HepG2 (cell line): ENCODE measurements at regions not wholly inside any gene's neighbourhood (a gene's known extent, or its start where the extent isn't known, plus 50 kb on each side); places are given as distances from the start of the nearest gene placed in this dataset.

Experiments
- ATM ChIP-seq: fragments of 450-650 bp; IDR thresholded peaks from 2 replicates; pipeline ENCODE4 v1.7.1; 2017; ENCODE audit warnings: mild to moderate bottlenecking, borderline replicate concordance
- BRF2 ChIP-seq: sonication (generic); formaldehyde crosslinking; IDR thresholded peaks from 2 replicates; pipeline ENCODE4 v1.8.1; 2022; ENCODE audit warnings: mild to moderate bottlenecking, missing genetic modification reagents
- HNRNPH1 ChIP-seq: fragments of 200-400 bp; formaldehyde crosslinking; optimal IDR thresholded peaks from 2 replicates; pipeline ENCODE3; 2017; ENCODE audit warnings: mild to moderate bottlenecking, low read depth, low read length
- MAFK ChIP-seq, 2 experiments: IDR thresholded peaks in 1 of 2; conservative IDR thresholded peaks in 1 of 2; 2 replicates each; pipeline ENCODE4 v1.6.1; 2011; ENCODE audit warnings: improper control_type of control experiment in 2 of 2, low read length in 2 of 2
- NR2C2 ChIP-seq: sonication (generic); formaldehyde crosslinking; IDR thresholded peaks from 2 replicates; pipeline ENCODE4 v1.4.0; 2020; ENCODE audit warnings: missing genetic modification reagents, mild to moderate bottlenecking, moderate library complexity, borderline replicate concordance
- PBX2 ChIP-seq: IDR thresholded peaks from 2 replicates; pipeline ENCODE4 v1.6.1; 2016; ENCODE audit warnings: control low read depth
- RFXAP ChIP-seq: sonication (generic); formaldehyde crosslinking; IDR thresholded peaks from 2 replicates; pipeline ENCODE4 v1.4.0; 2020; ENCODE audit warnings: missing genetic modification reagents, borderline replicate concordance
- SALL1 ChIP-seq: sonication (generic); formaldehyde crosslinking; IDR thresholded peaks from 2 replicates; pipeline ENCODE4 v1.8.0; 2022; ENCODE audit warnings: mild to moderate bottlenecking, missing genetic modification reagents
- SP4 ChIP-seq: sonication (generic); formaldehyde crosslinking; IDR thresholded peaks from 2 replicates; pipeline ENCODE4 v1.8.1; 2023; ENCODE audit warnings: mild to moderate bottlenecking, missing genetic modification reagents
- SUZ12 ChIP-seq: fragments of 150-350 bp; IDR thresholded peaks from 2 replicates; pipeline ENCODE4 v1.6.1; 2014; ENCODE audit warnings: low read depth, low read length
- TBX2 ChIP-seq: sonication (generic); formaldehyde crosslinking; IDR thresholded peaks from 2 replicates; pipeline ENCODE4 v1.5.0; 2020; ENCODE audit warnings: missing genetic modification reagents, mild to moderate bottlenecking, borderline replicate concordance
- TCF12 ChIP-seq, 2 experiments: fragments of 450-650 bp in 1 of 2; sonication (generic) in 1 of 2; formaldehyde crosslinking in 1 of 2; IDR thresholded peaks; 2 replicates each; pipeline versions ENCODE4 v1.6.1 to v1.8.0; 2017 to 2022; ENCODE audit warnings: antibody characterized with exemption in 1 of 2, mild to moderate bottlenecking in 1 of 2, missing genetic modification reagents in 1 of 2, moderate library complexity in 1 of 2
- TRIM24 ChIP-seq: sonication (generic); formaldehyde crosslinking; IDR thresholded peaks from 2 replicates; pipeline ENCODE4 v1.8.0; 2022; ENCODE audit warnings: mild to moderate bottlenecking, missing genetic modification reagents
- ZBTB10 ChIP-seq: sonication (generic); formaldehyde crosslinking; IDR thresholded peaks from 2 replicates; pipeline ENCODE4 v1.4.0; 2020; ENCODE audit warnings: missing genetic modification reagents, borderline replicate concordance
- ZNF256 ChIP-seq: sonication (generic); formaldehyde crosslinking; conservative IDR thresholded peaks from 2 replicates; pipeline ENCODE4 v1.4.0; 2020; ENCODE audit warnings: missing genetic modification reagents
- ZNF33B ChIP-seq: sonication (generic); formaldehyde crosslinking; IDR thresholded peaks from 2 replicates; pipeline ENCODE4 v1.5.1; 2020; ENCODE audit warnings: mild to moderate bottlenecking, missing genetic modification reagents
- ZNF362 ChIP-seq: sonication (generic); formaldehyde crosslinking; IDR thresholded peaks from 2 replicates; pipeline ENCODE4 v1.4.0; 2020; ENCODE audit warnings: missing genetic modification reagents, mild to moderate bottlenecking, borderline replicate concordance
- ZNF512 ChIP-seq: sonication (generic); formaldehyde crosslinking; IDR thresholded peaks from 2 replicates; pipeline ENCODE4 v1.4.0; 2020; ENCODE audit warnings: mild to moderate bottlenecking, missing genetic modification reagents
- ZNF557 ChIP-seq: sonication (generic); formaldehyde crosslinking; IDR thresholded peaks from 2 replicates; pipeline ENCODE4 v1.4.0; 2020; ENCODE audit warnings: missing genetic modification reagents
- ZNF737 ChIP-seq: sonication (generic); formaldehyde crosslinking; IDR thresholded peaks from 2 replicates; pipeline ENCODE4 v1.5.0; 2020; ENCODE audit warnings: missing genetic modification reagents, mild to moderate bottlenecking, borderline replicate concordance
- ZNF782 ChIP-seq: sonication (generic); formaldehyde crosslinking; IDR thresholded peaks from 2 replicates; pipeline ENCODE4 v1.4.0; 2020; ENCODE audit warnings: missing genetic modification reagents, mild to moderate bottlenecking, borderline replicate concordance

- TF ChIP-seq ZNF512 (CRISPR knock-in tag) (no peak), ZNF33B (CRISPR knock-in tag) (no peak), SP4 (CRISPR knock-in tag) (0 out of 2 replicates have a peak, but pooled peaks have one; percentile 41), RFXAP (CRISPR knock-in tag) (no peak), PBX2 (CRISPR knock-in tag) (no peak), ZBTB10 (CRISPR knock-in tag) (no peak), HNRNPH1 (no peak), NR2C2 (CRISPR knock-in tag) (0 out of 2 replicates have a peak, but pooled peaks have one; percentile 28), ZNF737 (CRISPR knock-in tag) (no peak), BRF2 (no peak), ZNF782 (CRISPR knock-in tag) (peak; percentile 73; the same call in 1 of the 2 replicates), TRIM24 (CRISPR knock-in tag) (0 out of 2 replicates have a peak, but pooled peaks have one; percentile 35), SUZ12 (no peak), ZNF557 (CRISPR knock-in tag) (0 out of 2 replicates have a peak, but pooled peaks have one; percentile 33), ZNF256 (CRISPR knock-in tag) (no peak), TBX2 (CRISPR knock-in tag) (peak; percentile 52; the same call in 1 of the 2 replicates), TCF12 (IDR thresholded peaks at IDR 0.05) (no peak), TCF12 (CRISPR knock-in tag; IDR thresholded peaks at IDR 0.05) (no peak), ZNF362 (CRISPR knock-in tag) (no peak), ATM (no peak), MAFK (conservative IDR thresholded peaks at IDR 0.05 in 1 of 2, IDR thresholded peaks at IDR 0.05 in 1 of 2; ENCODE audit: low read length in 2 of 2) (no peak), SALL1 (CRISPR knock-in tag) (peak; percentile 87)
Observed at GRCh38 chr16:48447940-48448536, 62.8 kb upstream of the SIAH1 start (continued).
